ENCODE measurements at regions not wholly inside any gene's neighbourhood (a gene's known extent, or its start where the extent isn't known, plus 50 kb on each side); places are given as distances from the start of the nearest gene placed in this dataset.

- Histone ChIP-seq H3K27ac (ENCODE audit: control insufficient read depth, insufficient read depth, low read length) (no peak overlapping the region), H3K27me3 (ENCODE audit: control insufficient read depth, extremely low read depth, insufficient read depth, low read length) (no peaks in the 10 kb centered on the region), H3K9ac (ENCODE audit: control insufficient read depth, extremely low read depth, insufficient read depth, low read length) (no peak overlapping the region), H3K36me3 (ENCODE audit: control insufficient read depth in 2 of 2, extremely low read depth in 1 of 2, insufficient read depth in 2 of 2, low read length in 2 of 2) (no peaks in the 10 kb centered on the region), H2AFZ (ENCODE audit: control insufficient read depth, low read length) (no peak overlapping the region), H3K79me2 (ENCODE audit: control insufficient read depth, insufficient read depth, low read length) (no peaks in the 10 kb centered on the region), H3K9me3 (ENCODE audit: control insufficient read depth, low read depth, low read length) (no peaks in the 10 kb centered on the region), H3K4me2 (ENCODE audit: control insufficient read depth, extremely low read depth, insufficient read depth, low read depth, low read length) (no peak overlapping the region), H3K4me3 (ENCODE audit: control insufficient read depth in 2 of 3, extremely low read depth in 1 of 3, insufficient read depth in 2 of 3, low read depth in 1 of 3, low read length in 3 of 3) (no peak overlapping the region), H4K20me1 (ENCODE audit: control insufficient read depth, extremely low read depth, insufficient read depth, low read length) (no peaks in the 10 kb centered on the region), H3K4me1 (ENCODE audit: control insufficient read depth, extremely low read depth, insufficient read depth, low read length) (no peaks in the 10 kb centered on the region), H3K9me1 (ENCODE audit: control insufficient read depth, extremely low read depth, insufficient read depth, low read length) (no peaks in the 10 kb centered on the region)
- no peak for TF ChIP-seq CTCF (optimal IDR thresholded peaks at IDR 0.05 in 1 of 3, IDR thresholded peaks at IDR 0.05 in 1 of 3, conservative IDR thresholded peaks at IDR 0.05 in 1 of 3; ENCODE audit: extremely low read depth in 1 of 3, insufficient read depth in 2 of 3, low read length in 3 of 3)
- TF ChIP-seq EZH2 (IDR thresholded peaks at IDR 0.05; ENCODE audit: low read length): no peak
- DNase-seq (ENCODE audit: low read depth, low spot score) (no peak), FAIRE-seq (no peak)
- dilution Hi-C loops (cut with MboI; ENCODE audit: extremely low pct_ligation_motif_present, low sequenced_read_pairs): no loop called here
Observed at GRCh38 chr6:92848459-92848858, 570.9 kb downstream of the EPHA7 start.

- Histone ChIP-seq H3K27ac (ENCODE audit: control insufficient read depth, insufficient read depth, low read length) (no peak overlapping the region), H3K4me2 (ENCODE audit: control insufficient read depth, extremely low read depth, insufficient read depth, low read depth, low read length) (no peak overlapping the region), H3K4me1 (ENCODE audit: control insufficient read depth, extremely low read depth, insufficient read depth, low read length) (no peaks in the 10 kb centered on the region), H3K9me1 (ENCODE audit: control insufficient read depth, extremely low read depth, insufficient read depth, low read length) (no peaks in the 10 kb centered on the region), H3K4me3 (ENCODE audit: control insufficient read depth in 2 of 3, extremely low read depth in 1 of 3, insufficient read depth in 2 of 3, low read depth in 1 of 3, low read length in 3 of 3) (no peak overlapping the region), H2AFZ (ENCODE audit: control insufficient read depth, low read length) (no peak overlapping the region), H3K9me3 (ENCODE audit: control insufficient read depth, low read depth, low read length) (no peaks in the 10 kb centered on the region), H3K36me3 (ENCODE audit: control insufficient read depth in 2 of 2, extremely low read depth in 1 of 2, insufficient read depth in 2 of 2, low read length in 2 of 2) (no peaks in the 10 kb centered on the region), H4K20me1 (ENCODE audit: control insufficient read depth, extremely low read depth, insufficient read depth, low read length) (no peaks in the 10 kb centered on the region), H3K9ac (ENCODE audit: control insufficient read depth, extremely low read depth, insufficient read depth, low read length) (no peak overlapping the region), H3K79me2 (ENCODE audit: control insufficient read depth, insufficient read depth, low read length) (no peaks in the 10 kb centered on the region), H3K27me3 (ENCODE audit: control insufficient read depth, extremely low read depth, insufficient read depth, low read length) (no peaks in the 10 kb centered on the region)
- FAIRE-seq: no peak
- no peak for TF ChIP-seq CTCF (optimal IDR thresholded peaks at IDR 0.05 in 1 of 3, IDR thresholded peaks at IDR 0.05 in 1 of 3, conservative IDR thresholded peaks at IDR 0.05 in 1 of 3; ENCODE audit: extremely low read depth in 1 of 3, insufficient read depth in 2 of 3, low read length in 3 of 3)
- TF ChIP-seq EZH2 (IDR thresholded peaks at IDR 0.05; ENCODE audit: low read length): no peak
- dilution Hi-C loops (cut with MboI; ENCODE audit: extremely low pct_ligation_motif_present, low sequenced_read_pairs): no loop called here
- DNase-seq (ENCODE audit: low read depth, low spot score): no peak
Observed at GRCh38 chr6:92847988-92848387, 571.4 kb downstream of the EPHA7 start.

Measured in keratinocyte (primary cell).